H1 (cell line): ENCODE measurements at regions not wholly inside any gene's neighbourhood (a gene's known extent, or its start where the extent isn't known, plus 50 kb on each side); places are given as distances from the start of the nearest gene placed in this dataset.

Source experiments
- CTCF ChIA-PET: fragments of 300-600 bp; sonication (Branson Sonifier 250); formaldehyde crosslinking; loops from one replicate; lab custom pipeline; 2021; ENCODE audit not compliant: partially characterized antibody; lab: Charles Lee
- POLR2A ChIA-PET: fragments of 300-600 bp; sonication (Branson Sonifier 250); formaldehyde crosslinking; loops from one replicate; lab custom pipeline; 2021; ENCODE audit warnings: inconsistent platforms; ENCODE audit not compliant: partially characterized antibody; lab: Charles Lee
- DNase-seq, 2 experiments: peaks; one replicate each; pipeline versions ENCODE4 v3.0.0 to v3.0.0-alpha.2; 2010 to 2022; ENCODE audit warnings: low spot score in 2 of 2, low read depth in 1 of 2, mixed read lengths in 1 of 2
- FAIRE-seq: peaks from 2 replicates; lab custom pipeline; 2011; peaks lifted over from hg19 to GRCh38; lab: Jason Lieb, UNC
- H2AFZ ChIP-seq: 2 replicates; pipeline ENCODE4 v1.8.1; 2012; ENCODE audit warnings: low read length, inconsistent platforms
- H2AK5ac ChIP-seq: 2 replicates; pipeline ENCODE4 v1.6.1; 2013; ENCODE audit warnings: low read depth, low read length
- H2BK120ac ChIP-seq: replicated peaks from 2 replicates; pipeline ENCODE3; 2013; ENCODE audit warnings: low read depth, low read length, inconsistent platforms
- H2BK12ac ChIP-seq: 2 replicates; pipeline ENCODE4 v1.6.1; 2013; ENCODE audit warnings: low read depth, low read length
- H2BK15ac ChIP-seq: 2 replicates; pipeline ENCODE4 v1.6.1; 2013; ENCODE audit warnings: low read length
- H2BK20ac ChIP-seq: 2 replicates; pipeline ENCODE4 v1.6.1; 2013; ENCODE audit warnings: low read length
- H2BK5ac ChIP-seq: 2 replicates; pipeline ENCODE4 v1.6.1; 2013; ENCODE audit warnings: low read depth, low read length
- H3K14ac ChIP-seq: 2 replicates; pipeline ENCODE4 v1.6.1; 2013; ENCODE audit warnings: inconsistent platforms; ENCODE audit not compliant: insufficient read length
- H3K18ac ChIP-seq: 2 replicates; pipeline ENCODE4 v1.6.1; 2013; ENCODE audit warnings: low read length; ENCODE audit errors: extremely low read depth
- H3K23ac ChIP-seq: 2 replicates; pipeline ENCODE4 v1.6.1; 2013; ENCODE audit warnings: inconsistent platforms; ENCODE audit not compliant: insufficient read length
- H3K23me2 ChIP-seq: 2 replicates; pipeline ENCODE4 v1.6.1; 2013; ENCODE audit warnings: low read depth, low read length
- H3K27ac ChIP-seq: 2 replicates; pipeline ENCODE4 v1.6.1; 2011; ENCODE audit warnings: low read depth, low read length, inconsistent platforms
- H3K27me3 ChIP-seq, 4 experiments: replicated peaks in 1 of 4; 1 replicate in 1 of 4; 2 replicates in 3 of 4; pipeline versions ENCODE4 v1.6.1 to v1.8.1; 2011 to 2013; ENCODE audit warnings: low read length in 3 of 4, mild to moderate bottlenecking in 3 of 4, inconsistent platforms in 2 of 4, mixed read lengths in 2 of 4, moderate library complexity in 1 of 4; ENCODE audit not compliant: control insufficient read depth in 3 of 4, insufficient read depth in 3 of 4; ENCODE audit errors: extremely low read depth in 1 of 4
- H3K36me3 ChIP-seq, 4 experiments: 2 replicates each; pipeline versions ENCODE4 v1.6.1 to v1.8.1; 2011 to 2013; ENCODE audit warnings: mild to moderate bottlenecking in 4 of 4, low read length in 3 of 4, moderate library complexity in 2 of 4, control low read depth in 1 of 4, inconsistent platforms in 1 of 4; ENCODE audit not compliant: insufficient read depth in 4 of 4, control insufficient read depth in 2 of 4
- H3K4ac ChIP-seq: replicated peaks from 2 replicates; pipeline ENCODE3; 2013; ENCODE audit warnings: low read length, low read depth, mixed read lengths, inconsistent platforms; ENCODE audit not compliant: insufficient read length
- H3K4me1 ChIP-seq, 4 experiments: replicated peaks in 1 of 4; 1 replicate in 1 of 4; 2 replicates in 3 of 4; pipeline versions ENCODE4 v1.6.1 to v1.8.1; 2011 to 2013; ENCODE audit warnings: low read length in 3 of 4, inconsistent platforms in 2 of 4, mixed read lengths in 1 of 4; ENCODE audit not compliant: insufficient read depth in 4 of 4, control insufficient read depth in 3 of 4
- H3K4me2 ChIP-seq, 2 experiments: 2 replicates each; pipeline versions ENCODE4 v1.6.1 to v1.8.1; 2011 to 2013; ENCODE audit warnings: low read depth in 2 of 2, low read length in 2 of 2, control low read depth in 1 of 2, inconsistent platforms in 1 of 2, mild to moderate bottlenecking in 1 of 2; ENCODE audit not compliant: insufficient read depth in 1 of 2
- H3K4me3 ChIP-seq, 4 experiments: fragments of 200-600, 300-600 bp in 1 of 4; sonication (generic), shearing (Covaris generic), sonication (Bioruptor Twin) in 1 of 4; 2 replicates each; pipeline versions ENCODE4 v1.5.1 to v1.8.1; 2011 to 2016; ENCODE audit warnings: low read length in 4 of 4, low read depth in 3 of 4, control low read depth in 2 of 4, inconsistent platforms in 2 of 4, mild to moderate bottlenecking in 2 of 4, mixed read lengths in 1 of 4, moderate library complexity in 1 of 4; ENCODE audit not compliant: insufficient read depth in 2 of 4; ENCODE audit errors: extremely low read depth in 1 of 4
- H3K56ac ChIP-seq: replicated peaks from 2 replicates; pipeline ENCODE3; 2013; ENCODE audit warnings: low read depth, mild to moderate bottlenecking, mixed read lengths, low read length, inconsistent platforms; ENCODE audit not compliant: insufficient read length
- H3K79me1 ChIP-seq: 2 replicates; pipeline ENCODE4 v1.6.1; 2013; ENCODE audit warnings: low read depth, low read length, control low read depth
- H3K79me2 ChIP-seq, 2 experiments: 2 replicates each; pipeline versions ENCODE4 v1.6.1 to v1.8.1; 2012 to 2013; ENCODE audit warnings: low read length in 2 of 2, mild to moderate bottlenecking in 2 of 2, inconsistent platforms in 1 of 2; ENCODE audit not compliant: insufficient read depth in 2 of 2, control insufficient read depth in 1 of 2
- H3K9ac ChIP-seq, 4 experiments: replicated peaks in 1 of 4; 1 replicate in 1 of 4; 2 replicates in 3 of 4; pipeline versions ENCODE4 v1.6.1 to v1.8.1; 2011 to 2013; ENCODE audit warnings: low read depth in 3 of 4, low read length in 3 of 4, control low read depth in 2 of 4, mild to moderate bottlenecking in 2 of 4, moderate library complexity in 2 of 4, inconsistent platforms in 1 of 4; ENCODE audit errors: extremely low read depth in 1 of 4
- H3K9me3 ChIP-seq, 2 experiments: 2 replicates each; pipeline versions ENCODE4 v1.6.1 to v1.8.1; 2012 to 2013; ENCODE audit warnings: mild to moderate bottlenecking in 2 of 2, moderate library complexity in 2 of 2, control low read depth in 1 of 2, inconsistent platforms in 1 of 2, low read depth in 1 of 2, low read length in 1 of 2, mixed read lengths in 1 of 2; ENCODE audit not compliant: insufficient read depth in 2 of 2
- H4K20me1 ChIP-seq, 2 experiments: replicated peaks in 1 of 2; 2 replicates each; pipeline versions ENCODE3 to v1.8.1; 2011 to 2013; ENCODE audit warnings: inconsistent platforms in 2 of 2, low read length in 2 of 2, mild to moderate bottlenecking in 1 of 2; ENCODE audit not compliant: insufficient read depth in 2 of 2, control insufficient read depth in 1 of 2
- H4K5ac ChIP-seq: 2 replicates; pipeline ENCODE4 v1.6.1; 2013; ENCODE audit warnings: low read length, low read depth, mixed read lengths, inconsistent platforms; ENCODE audit not compliant: insufficient read length
- H4K8ac ChIP-seq: 2 replicates; pipeline ENCODE4 v1.8.0; 2013; ENCODE audit warnings: mild to moderate bottlenecking, moderate library complexity, low read length, inconsistent platforms; ENCODE audit not compliant: insufficient read depth; ENCODE audit errors: extremely low read depth
- H4K91ac ChIP-seq: replicated peaks from 2 replicates; pipeline ENCODE3; 2013; ENCODE audit warnings: low read length, mixed read lengths, inconsistent platforms; ENCODE audit not compliant: insufficient read length
- CEBPB ChIP-seq: IDR thresholded peaks from 2 replicates; pipeline ENCODE4 v1.6.1; 2012; ENCODE audit warnings: low read depth, low read length
- CTCF ChIP-seq, 3 experiments: IDR thresholded peaks; 1 replicate in 2 of 3; 2 replicates in 1 of 3; pipeline versions ENCODE4 v1.5.1 to v1.6.1; 2011; ENCODE audit warnings: low read length in 3 of 3, mild to moderate bottlenecking in 3 of 3, inconsistent platforms in 2 of 3, low read depth in 1 of 3, moderate library complexity in 1 of 3; ENCODE audit not compliant: insufficient read depth in 1 of 3; ENCODE audit errors: control extremely low read depth in 1 of 3
- MAX ChIP-seq: IDR thresholded peaks from 2 replicates; pipeline ENCODE4 v1.6.1; 2012; ENCODE audit warnings: inconsistent platforms
- WGBS, 2 experiments: shearing (Covaris generic) in 1 of 2; methylation state at CpG; one replicate each; pipeline versions ENCODE4 v1.1.6 to v1.1.7; 2013 to 2015; ENCODE audit warnings: low lambda C conversion rate in 2 of 2, mixed read lengths in 2 of 2, inconsistent platforms in 1 of 2, low coverage in 1 of 2, missing lambda C conversion rate in 1 of 2; ENCODE audit not compliant: insufficient replicate concordance in 2 of 2, insufficient coverage in 1 of 2, insufficient read length in 1 of 2; ENCODE audit errors: extremely low coverage in 1 of 2, missing lambda C conversion rate in 1 of 2; 5-methylcytosine and 5-hydroxymethylcytosine counted together

DNA sequence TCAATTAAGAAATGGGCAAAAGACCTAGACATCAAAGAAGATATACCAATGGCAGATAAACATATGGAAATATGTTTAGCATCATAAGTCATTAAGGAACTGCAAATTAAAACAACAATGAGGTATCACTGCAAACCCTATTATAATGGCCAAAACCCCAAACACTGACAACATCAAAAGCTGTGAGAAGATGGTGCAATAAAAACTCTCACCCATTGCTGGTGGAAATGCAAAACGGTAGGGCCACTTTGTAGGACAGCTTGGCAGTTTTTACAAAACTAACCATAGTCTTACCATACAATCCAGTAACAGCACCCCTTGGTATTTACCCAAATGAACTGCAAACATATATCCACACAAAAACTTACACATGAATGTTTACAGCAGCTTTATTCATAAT, 213.1 kb downstream of the UBE2E3 start:
- Histone ChIP-seq H3K56ac (no peak overlapping the region), H3K4me2 (no peak overlapping the region), H3K9me3 (no peaks in the 10 kb centered on the region), H3K36me3 (no peaks in the 10 kb centered on the region), H2AK5ac (no peak overlapping the region), H4K8ac (no peak overlapping the region), H2BK120ac (no peak overlapping the region), H2BK15ac (no peak overlapping the region), H3K18ac (no peak overlapping the region), H3K4me1 (no peaks in the 10 kb centered on the region), H2BK5ac (no peak overlapping the region), H3K27ac (no peak overlapping the region), H3K27me3 (no peaks in the 10 kb centered on the region), H3K9ac (no peak overlapping the region), H2BK12ac (no peak overlapping the region), H4K91ac (no peak overlapping the region), H3K23ac (no peak overlapping the region), H3K79me1 (no peaks in the 10 kb centered on the region), H2AFZ (no peak overlapping the region), H3K23me2 (no peaks in the 10 kb centered on the region), H3K4me3 (no peak overlapping the region), H4K20me1 (no peaks in the 10 kb centered on the region), H2BK20ac (no peak overlapping the region), H3K4ac (no peak overlapping the region), H4K5ac (no peak overlapping the region), H3K79me2 (no peaks in the 10 kb centered on the region), H3K14ac (no peak overlapping the region)
- 91% methylated on average over 1 of the region's 1 CpG; no CpG with 5 or more reads in 1 of the 2 experiments for WGBS, 2 experiments
- POLR2A ChIA-PET, result no interaction called here
- TF ChIP-seq CTCF (IDR thresholded peaks at IDR 0.05; ENCODE audit: control extremely low read depth in 1 of 3, insufficient read depth in 1 of 3, low read depth in 1 of 3, low read length in 3 of 3) (no peak), MAX (no peak), CEBPB (no peak)
- DNase-seq (no peak), FAIRE-seq (no peak)
- CTCF ChIA-PET, result interaction anchor here (8.1 kb wide), 1 partner anchor 14 kb away, joined by 48 read pairs; no protein-coding TSS in a partner anchor
